ENCODE measurements at regions not wholly inside any gene's neighbourhood (a gene's known extent, or its start where the extent isn't known, plus 50 kb on each side); places are given as distances from the start of the nearest gene placed in this dataset.

DNA sequence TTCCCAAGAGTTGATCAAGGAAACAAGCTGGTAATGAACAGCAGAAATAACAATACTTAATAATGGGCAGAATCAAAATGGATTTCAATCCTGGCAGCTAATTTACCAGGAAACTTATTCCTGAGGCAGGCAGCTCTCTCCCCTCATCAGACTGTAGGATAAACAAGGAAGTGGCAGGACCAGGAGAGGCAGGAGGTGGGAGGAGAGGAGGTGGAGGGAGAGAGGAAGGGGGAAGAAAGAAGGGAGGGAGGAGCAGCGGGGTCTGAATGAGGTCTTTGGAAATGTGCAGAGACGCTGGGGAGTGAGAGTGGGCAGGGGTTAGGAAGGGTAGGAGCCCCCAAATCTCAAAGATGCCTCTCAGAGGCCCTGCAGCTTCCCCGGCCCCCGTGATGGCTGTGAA is 231.5 kb downstream of the BCOR start:
- TF ChIP-seq FOXA1 (IDR thresholded peaks at IDR 0.05) (no peak), SP1 (IDR thresholded peaks at IDR 0.05) (no peak), RXRA (IDR thresholded peaks at IDR 0.05) (no peak), TAF1 (conservative IDR thresholded peaks at IDR 0.05) (no peak)
- TF ChIP-seq, protein P1, sequence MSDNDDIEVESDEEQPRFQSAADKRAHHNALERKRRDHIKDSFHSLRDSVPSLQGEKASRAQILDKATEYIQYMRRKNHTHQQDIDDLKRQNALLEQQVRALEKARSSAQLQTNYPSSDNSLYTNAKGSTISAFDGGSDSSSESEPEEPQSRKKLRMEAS (IDR thresholded peaks at IDR 0.05), result no peak
- TF ChIP-seq, protein P2, sequence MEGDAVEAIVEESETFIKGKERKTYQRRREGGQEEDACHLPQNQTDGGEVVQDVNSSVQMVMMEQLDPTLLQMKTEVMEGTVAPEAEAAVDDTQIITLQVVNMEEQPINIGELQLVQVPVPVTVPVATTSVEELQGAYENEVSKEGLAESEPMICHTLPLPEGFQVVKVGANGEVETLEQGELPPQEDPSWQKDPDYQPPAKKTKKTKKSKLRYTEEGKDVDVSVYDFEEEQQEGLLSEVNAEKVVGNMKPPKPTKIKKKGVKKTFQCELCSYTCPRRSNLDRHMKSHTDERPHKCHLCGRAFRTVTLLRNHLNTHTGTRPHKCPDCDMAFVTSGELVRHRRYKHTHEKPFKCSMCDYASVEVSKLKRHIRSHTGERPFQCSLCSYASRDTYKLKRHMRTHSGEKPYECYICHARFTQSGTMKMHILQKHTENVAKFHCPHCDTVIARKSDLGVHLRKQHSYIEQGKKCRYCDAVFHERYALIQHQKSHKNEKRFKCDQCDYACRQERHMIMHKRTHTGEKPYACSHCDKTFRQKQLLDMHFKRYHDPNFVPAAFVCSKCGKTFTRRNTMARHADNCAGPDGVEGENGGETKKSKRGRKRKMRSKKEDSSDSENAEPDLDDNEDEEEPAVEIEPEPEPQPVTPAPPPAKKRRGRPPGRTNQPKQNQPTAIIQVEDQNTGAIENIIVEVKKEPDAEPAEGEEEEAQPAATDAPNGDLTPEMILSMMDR (IDR thresholded peaks at IDR 0.05; ENCODE audit: low read depth, low read length, missing input control), result no peak
- TF ChIP-seq, protein P3, sequence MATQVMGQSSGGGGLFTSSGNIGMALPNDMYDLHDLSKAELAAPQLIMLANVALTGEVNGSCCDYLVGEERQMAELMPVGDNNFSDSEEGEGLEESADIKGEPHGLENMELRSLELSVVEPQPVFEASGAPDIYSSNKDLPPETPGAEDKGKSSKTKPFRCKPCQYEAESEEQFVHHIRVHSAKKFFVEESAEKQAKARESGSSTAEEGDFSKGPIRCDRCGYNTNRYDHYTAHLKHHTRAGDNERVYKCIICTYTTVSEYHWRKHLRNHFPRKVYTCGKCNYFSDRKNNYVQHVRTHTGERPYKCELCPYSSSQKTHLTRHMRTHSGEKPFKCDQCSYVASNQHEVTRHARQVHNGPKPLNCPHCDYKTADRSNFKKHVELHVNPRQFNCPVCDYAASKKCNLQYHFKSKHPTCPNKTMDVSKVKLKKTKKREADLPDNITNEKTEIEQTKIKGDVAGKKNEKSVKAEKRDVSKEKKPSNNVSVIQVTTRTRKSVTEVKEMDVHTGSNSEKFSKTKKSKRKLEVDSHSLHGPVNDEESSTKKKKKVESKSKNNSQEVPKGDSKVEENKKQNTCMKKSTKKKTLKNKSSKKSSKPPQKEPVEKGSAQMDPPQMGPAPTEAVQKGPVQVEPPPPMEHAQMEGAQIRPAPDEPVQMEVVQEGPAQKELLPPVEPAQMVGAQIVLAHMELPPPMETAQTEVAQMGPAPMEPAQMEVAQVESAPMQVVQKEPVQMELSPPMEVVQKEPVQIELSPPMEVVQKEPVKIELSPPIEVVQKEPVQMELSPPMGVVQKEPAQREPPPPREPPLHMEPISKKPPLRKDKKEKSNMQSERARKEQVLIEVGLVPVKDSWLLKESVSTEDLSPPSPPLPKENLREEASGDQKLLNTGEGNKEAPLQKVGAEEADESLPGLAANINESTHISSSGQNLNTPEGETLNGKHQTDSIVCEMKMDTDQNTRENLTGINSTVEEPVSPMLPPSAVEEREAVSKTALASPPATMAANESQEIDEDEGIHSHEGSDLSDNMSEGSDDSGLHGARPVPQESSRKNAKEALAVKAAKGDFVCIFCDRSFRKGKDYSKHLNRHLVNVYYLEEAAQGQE (IDR thresholded peaks at IDR 0.05), result no peak

DNA sequence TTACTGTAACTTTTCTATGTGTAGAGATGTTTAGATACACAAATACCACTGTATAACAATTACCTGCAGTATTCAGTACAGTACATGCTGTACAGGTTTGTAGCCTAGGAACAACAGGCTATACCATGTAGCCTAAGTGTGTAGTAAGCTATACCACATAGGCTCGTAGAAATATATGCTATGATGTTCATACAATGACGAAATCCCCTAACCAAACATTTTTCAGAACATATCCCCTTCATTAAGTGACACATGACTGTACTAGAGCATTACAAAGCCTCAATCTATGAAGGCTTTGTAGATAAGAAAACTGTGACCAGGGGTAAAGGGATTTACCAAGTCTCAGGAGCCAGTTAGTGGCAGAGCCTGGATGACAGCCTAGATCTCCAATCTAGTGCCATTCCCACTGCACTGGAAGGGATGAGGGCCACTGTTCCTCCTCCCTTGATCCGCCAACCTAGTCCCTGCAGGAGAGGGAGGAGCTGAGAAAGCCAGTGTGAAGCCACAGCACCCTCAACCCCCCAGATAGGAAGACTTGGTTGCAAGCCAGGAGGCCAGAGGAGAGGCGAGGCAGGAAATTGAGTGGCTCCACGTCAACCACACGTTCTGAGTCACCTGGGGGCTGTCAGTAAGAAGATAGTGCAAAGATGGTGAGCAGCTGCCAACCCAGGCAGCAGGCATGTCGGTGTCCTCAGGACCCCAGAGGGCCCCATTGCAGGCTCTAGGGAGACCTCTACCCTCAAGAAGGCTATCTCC is 227.7 kb downstream of the BCOR start:
- no peaks in the 10 kb centered on the region for H3K36me3 ChIP-seq (ENCODE audit: control insufficient read depth in 4 of 4, insufficient read depth in 3 of 4, low read depth in 1 of 4, low read length in 3 of 4)
- H3K9ac ChIP-seq (ENCODE audit: low read depth in 1 of 2, low read length in 2 of 2), result no peak overlapping the region
- 76% methylated on average over 7 of the region's 7 CpGs for WGBS
- no peak overlapping the region for H3K4me3 ChIP-seq (ENCODE audit: low read depth in 1 of 3, low read length in 3 of 3)
- no peak overlapping the region for H3K27ac ChIP-seq (ENCODE audit: low read depth in 1 of 2, low read length in 2 of 2)
- DNase-seq (ENCODE audit: low spot score), result no peak
- no peak for TF ChIP-seq HNF4G (IDR thresholded peaks at IDR 0.05)
- no peak for TF ChIP-seq FOXA2 (IDR thresholded peaks at IDR 0.05)
- TF ChIP-seq YY1 (IDR thresholded peaks at IDR 0.05), result no peak
- no peaks in the 10 kb centered on the region for H3K4me1 ChIP-seq (ENCODE audit: control insufficient read depth in 4 of 4, insufficient read depth in 4 of 4, low read length in 3 of 4)
- no peaks in the 10 kb centered on the region for H3K27me3 ChIP-seq (ENCODE audit: control insufficient read depth in 4 of 4, insufficient read depth in 4 of 4, low read length in 3 of 4)
- H3K9me3 ChIP-seq (ENCODE audit: control insufficient read depth in 4 of 4, low read length in 3 of 4), result no peaks in the 10 kb centered on the region

More for the DNA sequence above, 231.5 kb downstream of the BCOR start:
- WGBS, result 76% methylated on average over 4 of the region's 4 CpGs
- no peaks in the 10 kb centered on the region for H3K27me3 ChIP-seq (ENCODE audit: control insufficient read depth in 4 of 4, insufficient read depth in 4 of 4, low read length in 3 of 4)
- H3K36me3 ChIP-seq (ENCODE audit: control insufficient read depth in 4 of 4, insufficient read depth in 3 of 4, low read depth in 1 of 4, low read length in 3 of 4), result no peaks in the 10 kb centered on the region
- no peaks in the 10 kb centered on the region for H3K9me3 ChIP-seq (ENCODE audit: control insufficient read depth in 4 of 4, low read length in 3 of 4)
- no peaks in the 10 kb centered on the region for H3K4me1 ChIP-seq (ENCODE audit: control insufficient read depth in 4 of 4, insufficient read depth in 4 of 4, low read length in 3 of 4)
- H3K4me3 ChIP-seq (ENCODE audit: low read depth in 1 of 3, low read length in 3 of 3), result no peak overlapping the region
- DNase-seq (ENCODE audit: low spot score), result no peak
- no peak overlapping the region for H3K27ac ChIP-seq (ENCODE audit: low read depth in 1 of 2, low read length in 2 of 2)
- H3K9ac ChIP-seq (ENCODE audit: low read depth in 1 of 2, low read length in 2 of 2), result no peak overlapping the region

DNA sequence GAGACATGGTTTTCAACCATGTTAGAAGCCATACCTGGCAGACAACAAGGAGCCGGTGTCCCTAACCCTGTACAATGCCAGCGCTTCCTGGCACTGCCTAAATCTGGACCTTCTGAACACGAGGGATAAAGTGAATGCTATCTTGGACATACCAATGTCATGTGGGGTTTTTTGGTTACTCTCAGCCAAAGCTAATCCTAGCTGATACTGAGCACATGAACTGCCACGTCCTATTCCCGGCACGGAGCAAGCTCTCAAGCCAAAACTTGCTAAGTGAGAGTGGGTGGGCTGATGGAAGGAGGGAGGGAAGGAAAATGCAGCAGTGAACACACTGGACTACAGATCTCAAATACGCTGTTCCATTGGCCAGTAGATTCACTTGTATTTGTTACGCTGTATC is 226.1 kb downstream of the BCOR start:
- Histone ChIP-seq H3K27ac (ENCODE audit: low read depth in 1 of 2, low read length in 2 of 2) (no peak overlapping the region), H3K27me3 (ENCODE audit: control insufficient read depth in 4 of 4, insufficient read depth in 4 of 4, low read length in 3 of 4) (no peaks in the 10 kb centered on the region), H3K4me1 (ENCODE audit: control insufficient read depth in 4 of 4, insufficient read depth in 4 of 4, low read length in 3 of 4) (no peaks in the 10 kb centered on the region), H3K9me3 (ENCODE audit: control insufficient read depth in 4 of 4, low read length in 3 of 4) (no peaks in the 10 kb centered on the region), H3K36me3 (ENCODE audit: control insufficient read depth in 4 of 4, insufficient read depth in 3 of 4, low read depth in 1 of 4, low read length in 3 of 4) (no peaks in the 10 kb centered on the region), H3K9ac (ENCODE audit: low read depth in 1 of 2, low read length in 2 of 2) (no peak overlapping the region), H3K4me3 (ENCODE audit: low read depth in 1 of 3, low read length in 3 of 3) (no peak overlapping the region)
- no peak for DNase-seq (ENCODE audit: low spot score)
- 84% methylated on average over 8 of the region's 8 CpGs for WGBS
- TF ChIP-seq SP1 (IDR thresholded peaks at IDR 0.05) (no peak), RXRA (IDR thresholded peaks at IDR 0.05) (no peak), HNF4G (IDR thresholded peaks at IDR 0.05) (no peak), TAF1 (conservative IDR thresholded peaks at IDR 0.05) (no peak), NR2F2 (IDR thresholded peaks at IDR 0.05) (no peak), GABPA (IDR thresholded peaks at IDR 0.05 in 1 of 2, conservative IDR thresholded peaks at IDR 0.05 in 1 of 2) (no peak), YY1 (IDR thresholded peaks at IDR 0.05) (no peak), EGR1 (IDR thresholded peaks at IDR 0.05; ENCODE audit: low read depth in 2 of 2) (no peak), HNF4A (conservative IDR thresholded peaks at IDR 0.05) (no peak)
- TF ChIP-seq, protein P4, sequence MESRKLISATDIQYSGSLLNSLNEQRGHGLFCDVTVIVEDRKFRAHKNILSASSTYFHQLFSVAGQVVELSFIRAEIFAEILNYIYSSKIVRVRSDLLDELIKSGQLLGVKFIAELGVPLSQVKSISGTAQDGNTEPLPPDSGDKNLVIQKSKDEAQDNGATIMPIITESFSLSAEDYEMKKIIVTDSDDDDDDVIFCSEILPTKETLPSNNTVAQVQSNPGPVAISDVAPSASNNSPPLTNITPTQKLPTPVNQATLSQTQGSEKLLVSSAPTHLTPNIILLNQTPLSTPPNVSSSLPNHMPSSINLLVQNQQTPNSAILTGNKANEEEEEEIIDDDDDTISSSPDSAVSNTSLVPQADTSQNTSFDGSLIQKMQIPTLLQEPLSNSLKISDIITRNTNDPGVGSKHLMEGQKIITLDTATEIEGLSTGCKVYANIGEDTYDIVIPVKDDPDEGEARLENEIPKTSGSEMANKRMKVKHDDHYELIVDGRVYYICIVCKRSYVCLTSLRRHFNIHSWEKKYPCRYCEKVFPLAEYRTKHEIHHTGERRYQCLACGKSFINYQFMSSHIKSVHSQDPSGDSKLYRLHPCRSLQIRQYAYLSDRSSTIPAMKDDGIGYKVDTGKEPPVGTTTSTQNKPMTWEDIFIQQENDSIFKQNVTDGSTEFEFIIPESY (IDR thresholded peaks at IDR 0.05), result no peak
- TF ChIP-seq, protein P3 (IDR thresholded peaks at IDR 0.05), result no peak
- TF ChIP-seq, protein P1 (IDR thresholded peaks at IDR 0.05), result no peak
